HepG2 (cell line): ENCODE measurements at regions not wholly inside any gene's neighbourhood (a gene's known extent, or its start where the extent isn't known, plus 50 kb on each side); places are given as distances from the start of the nearest gene placed in this dataset.

Experiments
- CTCF ChIP-seq: sonication (generic); formaldehyde crosslinking; IDR thresholded peaks from 2 replicates; pipeline ENCODE4 v1.5.0; 2020; ENCODE audit warnings: mild to moderate bottlenecking, missing genetic modification reagents, moderate library complexity
- RBFOX2 ChIP-seq: fragments of 200-400 bp; formaldehyde crosslinking; IDR thresholded peaks from 2 replicates; pipeline ENCODE4 v1.6.1; 2017; ENCODE audit warnings: low read depth, mild to moderate bottlenecking, low read length
- SMAD1 ChIP-seq: sonication (generic); formaldehyde crosslinking; IDR thresholded peaks from 2 replicates; pipeline ENCODE4 v1.4.0; 2020; ENCODE audit warnings: missing genetic modification reagents, low read depth, mild to moderate bottlenecking, borderline replicate concordance
- TF ChIP-seq, protein P1 (sequence below): sonication (generic); formaldehyde crosslinking; IDR thresholded peaks from 2 replicates; pipeline ENCODE4 v1.4.0; 2020; ENCODE audit warnings: missing genetic modification reagents

DNA sequence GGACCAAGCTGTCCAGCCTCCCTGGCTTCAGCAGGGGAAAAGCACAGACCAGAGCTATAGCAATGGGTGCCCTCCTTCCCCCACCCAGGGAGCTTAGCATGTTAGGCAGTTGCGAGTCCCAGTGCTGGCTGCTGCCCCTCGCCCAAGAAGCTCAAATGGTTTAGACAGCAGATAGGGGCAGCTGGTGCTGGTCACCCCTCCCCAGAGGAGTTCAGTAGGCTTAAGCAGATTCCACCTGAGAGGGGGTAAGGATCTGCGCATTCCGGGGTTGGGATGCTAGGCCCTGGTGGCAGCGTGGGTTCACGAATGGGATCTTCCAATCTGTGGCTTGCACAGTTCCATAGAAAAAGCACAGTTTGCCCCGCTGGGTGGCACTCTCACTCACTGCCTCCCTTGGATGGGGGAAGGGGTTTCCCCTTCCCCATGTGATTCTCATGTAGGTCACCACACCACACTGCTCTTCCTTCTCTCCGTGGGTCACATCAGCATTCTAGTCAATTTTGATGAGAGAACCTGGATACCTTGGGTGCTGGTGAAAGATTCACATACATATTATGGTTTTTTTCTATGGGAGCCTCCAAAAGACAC lies 665.6 kb downstream of the C12orf50 start:
- TF ChIP-seq CTCF (no peak), RBFOX2 (no peak), SMAD1 (no peak)
- TF ChIP-seq, protein P1, sequence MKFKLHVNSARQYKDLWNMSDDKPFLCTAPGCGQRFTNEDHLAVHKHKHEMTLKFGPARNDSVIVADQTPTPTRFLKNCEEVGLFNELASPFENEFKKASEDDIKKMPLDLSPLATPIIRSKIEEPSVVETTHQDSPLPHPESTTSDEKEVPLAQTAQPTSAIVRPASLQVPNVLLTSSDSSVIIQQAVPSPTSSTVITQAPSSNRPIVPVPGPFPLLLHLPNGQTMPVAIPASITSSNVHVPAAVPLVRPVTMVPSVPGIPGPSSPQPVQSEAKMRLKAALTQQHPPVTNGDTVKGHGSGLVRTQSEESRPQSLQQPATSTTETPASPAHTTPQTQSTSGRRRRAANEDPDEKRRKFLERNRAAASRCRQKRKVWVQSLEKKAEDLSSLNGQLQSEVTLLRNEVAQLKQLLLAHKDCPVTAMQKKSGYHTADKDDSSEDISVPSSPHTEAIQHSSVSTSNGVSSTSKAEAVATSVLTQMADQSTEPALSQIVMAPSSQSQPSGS (CRISPR knock-in tag) = no peak
